Suppressor macrophage treated with lipopolysaccharide for 1 hour (primary cell): ENCODE measurements at regions not wholly inside any gene's neighbourhood (a gene's known extent, or its start where the extent isn't known, plus 50 kb on each side); places are given as distances from the start of the nearest gene placed in this dataset.
A peak's percentile ranks its signal among the peaks of the same experiment; 100 is the strongest.
"Not testable (repeated sequence)": the region's sequence is repeated elsewhere in the genome, so short reads cannot be mapped to it uniquely, and the experiment has no call there.

Source experiments
- DNase-seq, 3 donors: peaks; one replicate each; pipeline ENCODE4 v3.0.0-alpha.2; 2020 to 2022

DNA sequence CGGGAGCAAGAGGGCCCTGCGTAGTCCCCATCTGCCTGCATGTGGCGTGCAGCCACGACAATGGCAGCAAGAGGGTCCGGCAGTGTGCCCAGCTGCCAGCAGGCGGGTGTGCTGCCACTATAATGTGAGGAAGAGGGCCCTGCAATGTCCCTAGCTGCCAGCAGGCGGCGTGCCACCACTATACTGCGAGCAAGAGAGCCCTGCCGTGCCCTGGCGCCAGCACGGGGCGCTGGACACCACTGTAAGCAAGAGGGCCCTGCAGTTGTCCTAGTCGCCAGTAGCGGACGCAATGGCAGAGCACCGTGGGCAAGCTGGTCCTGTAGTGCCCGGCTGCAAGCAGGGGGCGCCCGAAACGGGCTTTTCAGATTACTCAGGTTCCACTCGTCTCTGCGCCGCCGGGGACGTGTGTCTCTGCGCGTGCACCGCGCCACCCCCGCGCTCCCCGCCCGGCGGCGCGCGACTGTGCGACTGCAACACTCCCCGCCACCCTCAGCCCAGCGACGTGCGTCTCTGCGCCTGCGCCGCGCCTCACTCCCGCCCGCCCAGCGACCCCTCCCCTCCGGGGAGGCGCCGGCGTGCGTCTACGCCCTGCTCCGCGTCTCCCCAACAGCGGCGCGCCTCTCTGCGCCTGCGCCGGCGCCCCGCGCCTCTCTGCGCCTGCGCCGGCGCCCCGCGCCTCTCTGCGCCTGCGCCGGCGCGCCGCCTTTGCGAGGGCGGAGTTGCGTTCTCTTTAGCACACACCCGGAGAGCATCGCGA lies 159.4 kb upstream of the FRG2B start:
- not testable (repeated sequence) for DNase-seq

DNA sequence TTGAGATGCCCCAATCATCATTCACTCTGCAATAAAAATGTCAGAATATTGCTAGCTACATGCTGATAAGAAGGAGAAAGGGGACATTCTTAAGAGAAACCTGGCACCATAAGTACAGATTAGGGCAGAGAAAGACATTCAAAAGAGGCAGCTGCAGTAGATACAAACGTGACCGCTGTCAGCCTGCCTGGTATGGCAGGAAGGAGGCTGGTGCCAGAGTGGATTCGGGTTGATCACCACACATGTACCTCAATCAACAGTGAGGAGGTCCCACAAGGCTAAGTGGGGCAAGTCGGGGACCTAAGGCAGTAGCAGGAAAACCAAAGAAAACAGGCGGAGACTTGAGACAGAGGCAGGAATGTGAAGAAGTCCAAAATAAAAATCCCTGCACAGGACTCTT lies 158.6 kb upstream of the FRG2B start:
- DNase-seq = not testable (repeated sequence)

DNA sequence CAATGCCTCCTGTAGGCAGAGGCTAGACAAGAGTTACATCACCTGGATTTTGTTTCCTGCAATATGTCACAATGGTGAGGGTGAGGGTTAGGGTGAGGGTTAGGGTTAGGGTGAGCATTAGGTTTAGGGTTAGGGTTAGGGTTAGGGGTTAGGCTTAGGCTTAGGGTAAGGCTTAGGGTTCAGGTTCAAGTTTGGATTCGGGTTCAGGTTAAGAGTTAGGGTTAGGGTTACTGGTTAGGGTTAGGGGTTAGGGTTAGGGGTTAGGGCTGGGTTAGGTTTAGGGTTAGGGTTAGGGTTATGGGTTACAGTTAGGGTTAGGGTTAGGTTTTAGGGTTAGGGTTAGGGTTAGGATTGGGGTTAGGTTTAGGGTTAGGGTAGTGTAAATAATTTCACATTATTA lies 138.7 kb upstream of the FRG2B start:
- not testable (repeated sequence) for DNase-seq

DNA sequence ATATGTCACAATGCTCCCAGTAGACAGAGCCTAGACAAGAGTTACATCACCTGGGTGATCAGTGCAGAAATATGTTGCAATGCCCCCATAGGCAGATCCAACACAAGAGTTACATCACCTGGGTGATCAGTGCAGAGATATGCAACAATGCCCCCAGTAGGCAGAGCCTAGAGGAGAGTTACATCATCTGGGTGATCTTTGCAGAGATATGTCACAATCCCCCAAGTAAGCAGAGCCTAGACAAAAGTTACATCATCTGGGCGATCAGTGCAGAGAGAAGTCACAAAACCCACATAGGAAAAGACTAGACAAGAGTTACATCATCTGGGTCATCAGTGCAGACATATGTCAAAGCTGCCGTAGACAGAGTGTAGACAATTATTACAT lies 138.2 kb upstream of the FRG2B start:
- DNase-seq = not testable (repeated sequence)

DNA sequence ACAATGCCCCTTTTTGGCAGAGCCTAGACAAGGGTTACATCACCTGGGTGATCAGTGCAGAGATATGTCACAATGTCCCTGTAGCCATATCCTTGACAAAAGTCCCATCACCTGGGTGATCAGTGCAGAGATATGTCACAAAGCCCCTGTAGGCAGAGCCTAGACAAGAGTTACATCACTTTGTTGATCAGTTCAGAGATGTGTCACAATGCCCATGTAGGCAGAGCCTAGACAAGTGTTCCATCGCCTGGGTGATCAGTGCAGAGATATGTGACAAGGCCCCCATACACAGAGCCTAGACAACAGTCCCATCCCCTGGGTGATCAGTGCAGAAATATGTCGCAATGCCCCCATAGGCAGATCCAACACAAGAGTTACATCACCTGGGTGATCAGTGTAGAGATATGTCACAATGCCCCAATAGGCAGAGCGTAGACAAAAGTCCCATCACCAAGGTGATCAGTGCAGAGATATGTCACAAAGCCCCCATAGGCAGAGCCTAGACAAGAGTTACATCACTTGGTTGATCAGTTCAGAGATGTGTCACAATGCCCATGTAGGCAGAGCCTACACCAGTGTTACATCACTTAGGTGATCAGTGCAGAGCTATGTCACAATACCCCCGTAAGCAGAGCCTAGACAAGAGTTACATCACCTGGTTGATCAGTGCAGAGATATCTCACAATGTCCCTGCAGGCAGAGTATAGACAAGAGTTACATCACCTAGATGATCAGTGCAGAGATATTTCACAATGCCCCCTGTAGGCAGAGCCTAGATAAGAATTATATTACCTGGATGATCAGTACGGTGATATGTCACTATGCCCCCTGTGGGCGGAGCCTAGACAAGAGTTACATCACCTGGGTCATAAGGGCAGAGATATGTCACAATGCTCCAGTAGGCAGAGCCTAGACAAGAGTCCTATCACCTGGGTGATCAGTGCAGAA lies 137.6 kb upstream of the FRG2B start:
- DNase-seq = peak in 1 of 3 donors; percentile 0

DNA sequence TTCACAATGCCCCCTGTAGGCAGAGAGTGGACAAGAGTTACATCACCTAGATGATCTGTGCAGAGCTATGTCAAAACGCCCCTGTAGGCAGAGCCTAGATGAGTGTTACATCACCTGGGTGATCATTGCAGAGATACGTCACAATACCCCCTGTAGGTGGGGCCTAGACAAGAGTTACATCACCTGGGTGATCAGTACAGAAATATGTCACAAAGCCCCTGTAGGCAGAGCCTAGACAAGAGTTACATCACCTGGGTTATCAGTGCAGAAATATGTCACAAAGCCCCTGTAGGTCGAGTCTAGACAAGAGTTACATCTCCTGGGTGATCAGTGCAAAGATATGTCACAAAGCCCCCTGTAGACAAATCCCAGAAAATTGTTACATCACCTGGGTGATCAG lies 136.6 kb upstream of the FRG2B start:
- DNase-seq = not testable (repeated sequence)

DNA sequence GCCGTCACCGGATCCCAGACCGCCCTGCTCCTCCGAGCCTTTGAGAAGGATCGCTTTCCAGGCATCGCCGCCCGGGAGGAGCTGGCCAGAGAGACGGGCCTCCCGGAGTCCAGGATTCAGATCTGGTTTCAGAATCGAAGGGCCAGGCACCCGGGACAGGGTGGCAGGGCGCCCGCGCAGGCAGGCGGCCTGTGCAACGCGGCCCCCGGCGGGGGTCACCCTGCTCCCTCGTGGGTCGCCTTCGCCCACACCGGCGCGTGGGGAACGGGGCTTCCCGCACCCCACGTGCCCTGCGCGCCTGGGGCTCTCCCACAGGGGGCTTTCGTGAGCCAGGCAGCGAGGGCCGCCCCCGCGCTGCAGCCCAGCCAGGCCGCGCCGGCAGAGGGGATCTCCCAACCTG lies 127.0 kb upstream of the FRG2B start:
- not testable (repeated sequence) for DNase-seq
